Gastrocnemius medialis (tissue), 4 donors: ENCODE measurements at regions not wholly inside any gene's neighbourhood (a gene's known extent, or its start where the extent isn't known, plus 50 kb on each side); places are given as distances from the start of the nearest gene placed in this dataset.

Experiments used
- ATAC-seq, 2 donors: fragments of 150-250 bp; one replicate each; pipeline ENCODE4 v1.9.1; 2016
- DNase-seq, 2 donors: peaks; one replicate each; pipeline ENCODE4 v3.0.0-alpha.2; 2019
- H3K27ac ChIP-seq, 4 donors: fragments of 200-600 bp; sonication (generic); 1 replicate in 1 of 4; 2 replicates in 3 of 4; pipeline ENCODE4 v1.5.1; 2016 to 2018; ENCODE audit warnings: mild to moderate bottlenecking in 2 of 4, moderate library complexity in 1 of 4
- H3K27me3 ChIP-seq, 3 donors: fragments of 200-600 bp; sonication (generic) in 2 of 3; 1 replicate in 1 of 3; 2 replicates in 2 of 3; pipeline versions ENCODE4 v1.5.1 to v1.6.0; 2016 to 2019; ENCODE audit warnings: mild to moderate bottlenecking in 1 of 3, moderate library complexity in 1 of 3
- H3K36me3 ChIP-seq, 2 donors: fragments of 200-600 bp; sonication (generic) in 1 of 2; one replicate each; pipeline ENCODE4 v1.5.1; 2017 to 2018
- H3K4me1 ChIP-seq, 2 donors: fragments of 200-600 bp; sonication (generic) in 1 of 2; one replicate each; pipeline ENCODE4 v1.5.1; 2016 to 2017; ENCODE audit warnings: mild to moderate bottlenecking in 2 of 2
- H3K4me3 ChIP-seq, 4 donors: fragments of 200-600 bp; sonication (generic) in 3 of 4; 1 replicate in 1 of 4; 2 replicates in 3 of 4; pipeline ENCODE4 v1.5.1; 2016 to 2019; ENCODE audit warnings: mild to moderate bottlenecking in 2 of 4
- H3K9me3 ChIP-seq, 3 donors: fragments of 200-600 bp; sonication (generic) in 2 of 3; 1 replicate in 1 of 3; 2 replicates in 2 of 3; pipeline ENCODE4 v1.5.1; 2016 to 2019
- POLR2A ChIP-seq, 2 donors: fragments of 450-650 bp; IDR thresholded peaks; one replicate each; pipeline ENCODE4 v1.6.1; 2017; ENCODE audit warnings: antibody characterized with exemption in 2 of 2, mild to moderate bottlenecking in 2 of 2, moderate library complexity in 2 of 2
- in situ Hi-C, 4 donors: fragments of 200-750 bp; cut with MboI; loops; one replicate each; pipeline versions ENCODE4 v1.15.0 to v1.8.0; 2017; ENCODE audit warnings: low sequenced_read_pairs in 4 of 4
- intact Hi-C: fragments of 100-400 bp; cut with DNase I; formaldehyde crosslinking; loops from one replicate; pipeline ENCODE4 v1.15.1; 2023; ENCODE audit warnings: low total_unique reads
- TF ChIP-seq, protein P1 (sequence below), 5 experiments: fragments of 450-650 bp in 3 of 5; fragments of 200-600 bp in 2 of 5; sonication (generic) in 2 of 5; IDR thresholded peaks in 4 of 5; conservative IDR thresholded peaks in 1 of 5; 1 replicate in 4 of 5; 2 replicates in 1 of 5; pipeline ENCODE4 v1.5.1; 2016 to 2019; ENCODE audit warnings: antibody characterized with exemption in 5 of 5, mild to moderate bottlenecking in 3 of 5, moderate library complexity in 3 of 5

DNA sequence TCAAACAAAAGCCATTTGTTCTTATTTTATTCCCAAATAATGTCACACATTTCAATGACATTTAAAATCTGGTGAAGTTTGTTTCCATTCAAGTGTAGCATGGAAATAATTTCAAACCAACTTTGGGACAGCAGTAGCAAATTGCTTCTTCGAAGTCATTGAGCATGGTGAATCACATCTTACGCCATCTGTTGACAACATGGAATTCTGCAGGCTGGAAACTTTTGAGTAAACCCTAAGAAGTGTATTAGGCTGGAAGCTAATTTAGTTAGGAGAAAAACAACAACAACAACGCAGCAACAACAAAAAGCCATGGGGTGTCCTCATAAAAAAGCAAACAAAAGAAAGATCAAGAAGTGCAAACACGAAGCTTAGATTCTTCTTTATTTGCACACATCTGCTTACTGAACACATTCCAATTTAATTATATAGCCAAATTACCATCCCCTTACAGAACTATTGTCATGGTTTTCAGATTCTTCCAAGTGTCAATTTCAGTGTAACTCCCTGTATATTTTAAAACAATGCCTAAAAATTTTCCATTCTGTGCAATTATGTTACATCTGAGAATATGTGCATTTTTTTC is 659.0 kb upstream of the CDH7 start:
- H3K4me3 ChIP-seq = no peak overlapping the region
- in situ Hi-C loops (no loop called here), intact Hi-C loops (no loop called here)

DNA sequence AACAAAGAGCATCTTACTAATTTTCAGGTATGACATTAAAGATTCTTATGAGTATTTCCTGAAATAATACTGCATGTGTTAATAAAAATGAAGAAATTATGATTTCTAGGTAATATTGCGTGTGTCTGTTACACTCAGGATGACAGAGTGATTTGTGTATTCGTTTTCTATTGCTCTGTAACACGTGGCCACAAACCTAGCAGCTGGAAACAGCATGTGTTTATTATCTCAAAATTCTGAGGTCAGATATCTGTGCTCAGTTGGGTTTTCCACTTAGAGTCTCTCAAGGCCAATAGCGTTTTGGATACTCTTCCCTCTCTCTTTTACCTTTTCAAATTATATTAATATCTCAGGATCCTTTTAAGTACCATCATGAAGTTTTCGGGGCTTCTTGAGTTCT is 667.9 kb upstream of the CDH7 start:
- Histone ChIP-seq H3K27me3 (no peaks in the 10 kb centered on the region), H3K36me3 (no peaks in the 10 kb centered on the region), H3K4me1 (no peaks in the 10 kb centered on the region), H3K27ac (no peak overlapping the region), H3K4me3 (no peak overlapping the region), H3K9me3 (no peaks in the 10 kb centered on the region)
- TF ChIP-seq POLR2A (IDR thresholded peaks at IDR 0.05) = no peak
- TF ChIP-seq, protein P1, sequence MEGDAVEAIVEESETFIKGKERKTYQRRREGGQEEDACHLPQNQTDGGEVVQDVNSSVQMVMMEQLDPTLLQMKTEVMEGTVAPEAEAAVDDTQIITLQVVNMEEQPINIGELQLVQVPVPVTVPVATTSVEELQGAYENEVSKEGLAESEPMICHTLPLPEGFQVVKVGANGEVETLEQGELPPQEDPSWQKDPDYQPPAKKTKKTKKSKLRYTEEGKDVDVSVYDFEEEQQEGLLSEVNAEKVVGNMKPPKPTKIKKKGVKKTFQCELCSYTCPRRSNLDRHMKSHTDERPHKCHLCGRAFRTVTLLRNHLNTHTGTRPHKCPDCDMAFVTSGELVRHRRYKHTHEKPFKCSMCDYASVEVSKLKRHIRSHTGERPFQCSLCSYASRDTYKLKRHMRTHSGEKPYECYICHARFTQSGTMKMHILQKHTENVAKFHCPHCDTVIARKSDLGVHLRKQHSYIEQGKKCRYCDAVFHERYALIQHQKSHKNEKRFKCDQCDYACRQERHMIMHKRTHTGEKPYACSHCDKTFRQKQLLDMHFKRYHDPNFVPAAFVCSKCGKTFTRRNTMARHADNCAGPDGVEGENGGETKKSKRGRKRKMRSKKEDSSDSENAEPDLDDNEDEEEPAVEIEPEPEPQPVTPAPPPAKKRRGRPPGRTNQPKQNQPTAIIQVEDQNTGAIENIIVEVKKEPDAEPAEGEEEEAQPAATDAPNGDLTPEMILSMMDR (IDR thresholded peaks at IDR 0.05 in 4 of 5, conservative IDR thresholded peaks at IDR 0.05 in 1 of 5) = no peak
- ATAC-seq = no peak
- in situ Hi-C loops = no loop called here
- DNase-seq = no peak
- intact Hi-C loops = no loop called here

More for the DNA sequence above, 659.0 kb upstream of the CDH7 start:
- no peaks in the 10 kb centered on the region for H3K9me3 ChIP-seq
- DNase-seq (no peak), ATAC-seq (no peak)
- no peaks in the 10 kb centered on the region for H3K36me3 ChIP-seq
- H3K4me1 ChIP-seq = no peaks in the 10 kb centered on the region
- no peak for TF ChIP-seq POLR2A (IDR thresholded peaks at IDR 0.05)
- TF ChIP-seq, protein P1 (IDR thresholded peaks at IDR 0.05 in 4 of 5, conservative IDR thresholded peaks at IDR 0.05 in 1 of 5) = no peak
- no peaks in the 10 kb centered on the region for H3K27me3 ChIP-seq
- no peak overlapping the region for H3K27ac ChIP-seq

DNA sequence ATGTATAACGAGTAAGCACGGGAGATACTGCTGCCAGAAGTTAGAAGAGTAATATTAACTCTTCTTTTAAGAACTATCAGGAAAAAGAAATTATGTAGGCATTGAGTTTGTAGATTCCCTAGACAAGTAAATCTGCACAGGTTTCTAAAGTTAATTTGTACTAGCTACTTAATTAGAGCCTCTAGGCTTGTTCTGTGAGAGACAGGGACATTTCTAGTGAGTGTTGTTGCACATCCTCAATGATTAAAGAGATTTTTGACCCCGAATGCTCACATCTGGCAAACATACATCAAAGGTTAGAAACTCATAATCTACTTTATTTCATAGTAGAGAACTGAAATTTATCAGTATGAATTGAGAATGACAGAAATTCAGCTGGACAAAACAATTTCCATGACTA is 669.0 kb upstream of the CDH7 start:
- no peaks in the 10 kb centered on the region for H3K4me1 ChIP-seq
- in situ Hi-C loops = no loop called here
- no peak for ATAC-seq
- no peak overlapping the region for H3K27ac ChIP-seq
- TF ChIP-seq, protein P1 (IDR thresholded peaks at IDR 0.05 in 4 of 5, conservative IDR thresholded peaks at IDR 0.05 in 1 of 5) = no peak
- TF ChIP-seq POLR2A (IDR thresholded peaks at IDR 0.05) = no peak
- no peak overlapping the region for H3K4me3 ChIP-seq
- H3K27me3 ChIP-seq = no peaks in the 10 kb centered on the region
- intact Hi-C loops = no loop called here
- no peak for DNase-seq
- H3K9me3 ChIP-seq = no peaks in the 10 kb centered on the region
- no peaks in the 10 kb centered on the region for H3K36me3 ChIP-seq

DNA sequence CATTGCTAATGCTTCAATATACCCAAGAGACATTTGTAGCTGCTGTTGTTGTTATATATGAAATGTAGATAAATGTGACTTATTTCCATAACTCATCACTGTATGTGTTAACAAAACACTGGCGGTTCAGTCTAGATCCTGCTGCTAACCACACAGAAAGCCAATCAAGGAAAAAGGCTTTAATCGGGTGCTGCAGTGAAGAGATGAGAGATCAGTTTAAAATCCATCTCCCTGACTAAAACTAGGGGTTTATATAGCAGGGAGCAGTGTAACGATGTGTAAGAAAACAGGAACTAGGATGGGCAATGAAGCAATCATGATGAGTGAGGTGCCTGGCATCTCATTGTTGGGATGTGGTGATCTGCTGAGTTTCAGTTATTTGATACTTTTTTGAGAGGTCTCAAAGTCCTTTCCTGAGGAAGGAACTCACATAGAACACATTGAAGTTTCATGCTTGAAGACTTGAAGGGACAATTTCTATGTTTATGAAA is 677.7 kb upstream of the CDH7 start:
- ATAC-seq (no peak), DNase-seq (no peak)
- Histone ChIP-seq H3K9me3 (no peaks in the 10 kb centered on the region), H3K27ac (no peak overlapping the region), H3K27me3 (no peaks in the 10 kb centered on the region), H3K36me3 (no peaks in the 10 kb centered on the region), H3K4me1 (no peaks in the 10 kb centered on the region), H3K4me3 (no peak overlapping the region)
- TF ChIP-seq, protein P1 (IDR thresholded peaks at IDR 0.05 in 4 of 5, conservative IDR thresholded peaks at IDR 0.05 in 1 of 5) = no peak
- no peak for TF ChIP-seq POLR2A (IDR thresholded peaks at IDR 0.05)
- in situ Hi-C loops = no loop called here
- intact Hi-C loops = no loop called here
